GM23248 (cell line): ENCODE measurements at regions not wholly inside any gene's neighbourhood (a gene's known extent, or its start where the extent isn't known, plus 50 kb on each side); places are given as distances from the start of the nearest gene placed in this dataset.
A peak's percentile ranks its signal among the peaks of the same experiment; 100 is the strongest.

Source experiments
- DNase-seq: peaks from one replicate; pipeline ENCODE4 v3.0.0-alpha.2; 2015
- H2AFZ ChIP-seq: fragments of 200-600 bp; sonication (generic); 2 replicates; pipeline ENCODE4 v1.6.1; 2016; ENCODE audit warnings: antibody characterized with exemption
- H3F3A ChIP-seq: fragments of 200-600 bp; sonication (generic); 2 replicates; pipeline ENCODE4 v1.6.1; 2016; ENCODE audit warnings: mild to moderate bottlenecking, antibody characterized with exemption, mixed run types; ENCODE audit not compliant: insufficient read depth
- H3K27ac ChIP-seq: fragments of 200-600 bp; sonication (generic); 2 replicates; pipeline ENCODE4 v1.5.1; 2016; ENCODE audit warnings: mild to moderate bottlenecking
- H3K27me3 ChIP-seq: fragments of 200-600 bp; sonication (generic); replicated peaks from 2 replicates; pipeline ENCODE4 v1.6.1; 2016; ENCODE audit warnings: mild to moderate bottlenecking; ENCODE audit not compliant: insufficient read depth
- H3K36me3 ChIP-seq: fragments of 200-600 bp; sonication (generic); 2 replicates; pipeline ENCODE4 v1.6.1; 2016; ENCODE audit warnings: low read depth, mild to moderate bottlenecking
- H3K4me1 ChIP-seq: fragments of 200-600 bp; sonication (generic); 2 replicates; pipeline ENCODE4 v1.6.1; 2016; ENCODE audit warnings: mild to moderate bottlenecking; ENCODE audit not compliant: insufficient read depth
- H3K4me2 ChIP-seq: fragments of 200-600 bp; sonication (generic); one replicate; pipeline ENCODE4 v1.6.1; 2016; ENCODE audit warnings: mild to moderate bottlenecking; ENCODE audit not compliant: unreplicated experiment
- H3K4me3 ChIP-seq: fragments of 200-600 bp; sonication (generic); 2 replicates; pipeline ENCODE4 v1.5.1; 2016; ENCODE audit warnings: mild to moderate bottlenecking
- H3K79me2 ChIP-seq: fragments of 200-600 bp; sonication (generic); 2 replicates; pipeline ENCODE4 v1.6.1; 2016; ENCODE audit warnings: mild to moderate bottlenecking; ENCODE audit not compliant: insufficient read depth
- H3K9ac ChIP-seq: fragments of 200-600 bp; sonication (generic); 2 replicates; pipeline ENCODE4 v1.6.1; 2016; ENCODE audit warnings: mild to moderate bottlenecking
- H3K9me2 ChIP-seq: fragments of 200-600 bp; sonication (generic); 2 replicates; pipeline ENCODE4 v1.6.1; 2016; ENCODE audit warnings: mixed run types, mild to moderate bottlenecking, moderate library complexity; ENCODE audit not compliant: insufficient read depth
- H3K9me3 ChIP-seq: fragments of 200-600 bp; sonication (generic); one replicate; pipeline ENCODE4 v1.6.1; 2017; ENCODE audit warnings: low read depth
- H4K20me1 ChIP-seq: fragments of 200-600 bp; sonication (generic); 2 replicates; pipeline ENCODE4 v1.6.0; 2016; ENCODE audit not compliant: insufficient read depth
- EZH2 ChIP-seq: fragments of 200-600 bp; sonication (generic); IDR thresholded peaks from 2 replicates; pipeline ENCODE4 v1.6.1; 2018; ENCODE audit warnings: antibody characterized with exemption, mild to moderate bottlenecking; ENCODE audit not compliant: insufficient read depth, poor library complexity, severe bottlenecking
- EZH2phosphoT487 ChIP-seq: fragments of 200-600 bp; sonication (generic); IDR thresholded peaks from 2 replicates; pipeline ENCODE4 v1.6.1; 2018; ENCODE audit warnings: antibody characterized with exemption, moderate library complexity, mild to moderate bottlenecking, low read depth; ENCODE audit not compliant: insufficient read depth
- WGBS, 2 experiments: methylation state at CpG; one replicate each; pipeline ENCODE4 v1.1.6; 2015 to 2017; ENCODE audit warnings: low lambda C conversion rate in 2 of 2, low coverage in 1 of 2; ENCODE audit errors: missing lambda C conversion rate in 2 of 2; 5-methylcytosine and 5-hydroxymethylcytosine counted together
- in situ Hi-C: fragments of 300-500 bp; cut with MboI; formaldehyde crosslinking; loops from 2 replicates; pipeline ENCODE4 v1.15.0; 2020

GRCh38 chr14:38107216-38107631, 100.5 kb upstream of the SSTR1 start:
- Histone ChIP-seq H4K20me1 (no peaks in the 10 kb centered on the region), H3K36me3 (no peaks in the 10 kb centered on the region), H3K9me3 (no peaks in the 10 kb centered on the region), H3K27ac (no peak overlapping the region), H3K79me2 (no peaks in the 10 kb centered on the region), H3K9ac (no peak overlapping the region), H3K9me2 (no peaks in the 10 kb centered on the region), H3K4me3 (no peak overlapping the region), H3K4me1 (peaks cover 18% of the 10 kb centered on the region), H3K4me2 (no peak overlapping the region), H3F3A (peaks cover 14% of the 10 kb centered on the region), H3K27me3 (no peaks in the 10 kb centered on the region), H2AFZ (no peak overlapping the region)
- in situ Hi-C loops = no loop called here
- no peak for DNase-seq
- WGBS, 2 experiments = 96 to 98% methylated on average over 2 of the region's 2 CpGs
- TF ChIP-seq EZH2 = no peak
- TF ChIP-seq EZH2phosphoT487 = no peak

GRCh38 chr14:38108681-38109080, 99.0 kb upstream of the SSTR1 start:
- Histone ChIP-seq H3K4me3 (no peak overlapping the region), H4K20me1 (no peaks in the 10 kb centered on the region), H3K9ac (peak overlapping the region; percentile 39; the same call in 1 of the 2 replicates), H3F3A (peaks cover 14% of the 10 kb centered on the region), H3K4me1 (peaks cover 18% of the 10 kb centered on the region), H3K9me3 (no peaks in the 10 kb centered on the region), H3K36me3 (no peaks in the 10 kb centered on the region), H3K27me3 (no peaks in the 10 kb centered on the region), H2AFZ (0 out of 2 replicates have a peak overlapping the region, but pooled peaks have one; percentile 29), H3K27ac (peak overlapping the region; percentile 76), H3K79me2 (no peaks in the 10 kb centered on the region), H3K4me2 (peak overlapping the region; percentile 55), H3K9me2 (no peaks in the 10 kb centered on the region)
- TF ChIP-seq EZH2phosphoT487 (no peak), EZH2 (no peak)
- peak; percentile 89 for DNase-seq
- WGBS, 2 experiments = 0% methylated on average over 2 of the region's 2 CpGs
- in situ Hi-C loops = no loop called here

- TF ChIP-seq EZH2phosphoT487 (no peak), EZH2 (no peak)
- WGBS, 2 experiments = 50 to 55% methylated on average over 1 of the region's 1 CpG
- Histone ChIP-seq H3K4me2 (no peak overlapping the region), H3K9me2 (no peaks in the 10 kb centered on the region), H2AFZ (no peak overlapping the region), H3K36me3 (no peaks in the 10 kb centered on the region), H3K79me2 (no peaks in the 10 kb centered on the region), H3K4me3 (no peak overlapping the region), H3K9me3 (no peaks in the 10 kb centered on the region), H3F3A (peaks cover 14% of the 10 kb centered on the region), H4K20me1 (no peaks in the 10 kb centered on the region), H3K27me3 (no peaks in the 10 kb centered on the region), H3K4me1 (peaks cover 18% of the 10 kb centered on the region), H3K9ac (no peak overlapping the region), H3K27ac (no peak overlapping the region)
- no peak for DNase-seq
- in situ Hi-C loops = no loop called here
Measured at GRCh38 chr14:38110258-38110657, 97.4 kb upstream of the SSTR1 start.

- H2AFZ ChIP-seq = no peak overlapping the region
- no peak overlapping the region for H3K9ac ChIP-seq
- H3F3A ChIP-seq = peaks cover 14% of the 10 kb centered on the region
- TF ChIP-seq EZH2phosphoT487 (no peak), EZH2 (no peak)
- no peak overlapping the region for H3K4me3 ChIP-seq
- no peak for DNase-seq
- no peaks in the 10 kb centered on the region for H3K36me3 ChIP-seq
- no peaks in the 10 kb centered on the region for H3K27me3 ChIP-seq
- H3K9me2 ChIP-seq = no peaks in the 10 kb centered on the region
- H3K4me1 ChIP-seq = peaks cover 18% of the 10 kb centered on the region
- no peak overlapping the region for H3K27ac ChIP-seq
- H3K4me2 ChIP-seq = no peak overlapping the region
- H3K79me2 ChIP-seq = no peaks in the 10 kb centered on the region
- no peaks in the 10 kb centered on the region for H4K20me1 ChIP-seq
- WGBS, 2 experiments = 96 to 99% methylated on average over 2 of the region's 2 CpGs
- no peaks in the 10 kb centered on the region for H3K9me3 ChIP-seq
- in situ Hi-C loops = no loop called here
Measured at GRCh38 chr14:38111046-38111445, 96.7 kb upstream of the SSTR1 start.

- TF ChIP-seq EZH2phosphoT487 = no peak
- TF ChIP-seq EZH2 = no peak
- no peak overlapping the region for H3K4me3 ChIP-seq
- H3K9me2 ChIP-seq = no peaks in the 10 kb centered on the region
- DNase-seq = no peak
- H3K36me3 ChIP-seq = no peaks in the 10 kb centered on the region
- peaks cover 11% of the 10 kb centered on the region for H3K4me1 ChIP-seq
- H4K20me1 ChIP-seq = no peaks in the 10 kb centered on the region
- H3K9me3 ChIP-seq = no peaks in the 10 kb centered on the region
- H2AFZ ChIP-seq = no peak overlapping the region
- H3K4me2 ChIP-seq = no peak overlapping the region
- no peaks in the 10 kb centered on the region for H3K79me2 ChIP-seq
- no peak overlapping the region for H3K27ac ChIP-seq
- no peaks in the 10 kb centered on the region for H3K27me3 ChIP-seq
- peaks cover 6% of the 10 kb centered on the region for H3F3A ChIP-seq
- no peak overlapping the region for H3K9ac ChIP-seq
- in situ Hi-C loops = no loop called here
Measured at GRCh38 chr14:38113546-38113945, 94.2 kb upstream of the SSTR1 start.
